ENCODE measurements at regions not wholly inside any gene's neighbourhood (a gene's known extent, or its start where the extent isn't known, plus 50 kb on each side); places are given as distances from the start of the nearest gene placed in this dataset.

DNA sequence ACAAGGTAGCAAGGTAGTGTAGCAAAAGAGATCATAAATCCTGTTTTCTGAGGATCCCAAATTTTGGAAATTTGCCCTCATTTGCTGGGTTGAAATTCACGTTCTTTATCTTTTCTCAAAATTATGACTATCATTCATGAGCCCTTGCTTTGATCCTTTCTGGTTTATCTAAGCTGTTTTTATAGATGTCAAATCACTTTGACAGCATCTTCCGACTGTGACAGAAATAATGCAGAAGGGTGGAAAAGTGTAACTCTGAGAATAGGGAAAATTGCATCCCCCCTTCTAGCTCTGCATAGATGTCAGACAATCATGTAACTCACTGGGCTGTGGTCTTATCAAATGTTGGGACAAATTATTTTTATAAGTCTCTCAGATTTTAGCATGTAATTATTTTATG lies 550.1 kb downstream of the OMA1 start:
- no peaks in the 10 kb centered on the region for H4K20me1 ChIP-seq (ENCODE audit: insufficient read depth)
- no peak overlapping the region for H2AFZ ChIP-seq (ENCODE audit: low read depth, low read length, poor library complexity, severe bottlenecking)
- intact Hi-C loops (cut with micrococcal nuclease) = no loop called here
- no peak overlapping the region for H3K4me3 ChIP-seq (replicated peaks in 1 of 2; ENCODE audit: low read depth in 1 of 2, low read length in 2 of 2)
- no peak overlapping the region for H3K27ac ChIP-seq (ENCODE audit: low read depth, low read length)
- peaks cover 19% of the 10 kb centered on the region for H3K27me3 ChIP-seq (ENCODE audit: insufficient read depth, low read length)
- TF ChIP-seq, protein P1, sequence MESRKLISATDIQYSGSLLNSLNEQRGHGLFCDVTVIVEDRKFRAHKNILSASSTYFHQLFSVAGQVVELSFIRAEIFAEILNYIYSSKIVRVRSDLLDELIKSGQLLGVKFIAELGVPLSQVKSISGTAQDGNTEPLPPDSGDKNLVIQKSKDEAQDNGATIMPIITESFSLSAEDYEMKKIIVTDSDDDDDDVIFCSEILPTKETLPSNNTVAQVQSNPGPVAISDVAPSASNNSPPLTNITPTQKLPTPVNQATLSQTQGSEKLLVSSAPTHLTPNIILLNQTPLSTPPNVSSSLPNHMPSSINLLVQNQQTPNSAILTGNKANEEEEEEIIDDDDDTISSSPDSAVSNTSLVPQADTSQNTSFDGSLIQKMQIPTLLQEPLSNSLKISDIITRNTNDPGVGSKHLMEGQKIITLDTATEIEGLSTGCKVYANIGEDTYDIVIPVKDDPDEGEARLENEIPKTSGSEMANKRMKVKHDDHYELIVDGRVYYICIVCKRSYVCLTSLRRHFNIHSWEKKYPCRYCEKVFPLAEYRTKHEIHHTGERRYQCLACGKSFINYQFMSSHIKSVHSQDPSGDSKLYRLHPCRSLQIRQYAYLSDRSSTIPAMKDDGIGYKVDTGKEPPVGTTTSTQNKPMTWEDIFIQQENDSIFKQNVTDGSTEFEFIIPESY (IDR thresholded peaks at IDR 0.05; ENCODE audit: extremely low read depth, insufficient replicate concordance, low read length) = no peak
- TF ChIP-seq YY1 (IDR thresholded peaks at IDR 0.05; ENCODE audit: extremely low read depth, insufficient replicate concordance, low read depth, low read length) (no peak), SIN3A (IDR thresholded peaks at IDR 0.05; ENCODE audit: low read depth) (no peak), FOSL1 (IDR thresholded peaks at IDR 0.05; ENCODE audit: low read depth) (no peak), POLR2AphosphoS5 (IDR thresholded peaks at IDR 0.05; ENCODE audit: low read depth, low read length) (no peak), RAD21 (IDR thresholded peaks at IDR 0.05; ENCODE audit: low read depth) (no peak), SRF (IDR thresholded peaks at IDR 0.05; ENCODE audit: low read depth) (no peak), ELF1 (IDR thresholded peaks at IDR 0.05; ENCODE audit: borderline replicate concordance, low read depth) (no peak), EZH2phosphoT487 (IDR thresholded peaks at IDR 0.05; ENCODE audit: borderline replicate concordance) (no peak), POLR2A (IDR thresholded peaks at IDR 0.05; ENCODE audit: borderline replicate concordance, extremely low read depth, insufficient read depth, insufficient read length) (no peak)
- TF ChIP-seq, protein P2, sequence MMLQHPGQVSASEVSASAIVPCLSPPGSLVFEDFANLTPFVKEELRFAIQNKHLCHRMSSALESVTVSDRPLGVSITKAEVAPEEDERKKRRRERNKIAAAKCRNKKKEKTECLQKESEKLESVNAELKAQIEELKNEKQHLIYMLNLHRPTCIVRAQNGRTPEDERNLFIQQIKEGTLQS (IDR thresholded peaks at IDR 0.05) = no peak
- TF ChIP-seq, protein P3, sequence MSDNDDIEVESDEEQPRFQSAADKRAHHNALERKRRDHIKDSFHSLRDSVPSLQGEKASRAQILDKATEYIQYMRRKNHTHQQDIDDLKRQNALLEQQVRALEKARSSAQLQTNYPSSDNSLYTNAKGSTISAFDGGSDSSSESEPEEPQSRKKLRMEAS (IDR thresholded peaks at IDR 0.05) = no peak
- no peak overlapping the region for H3K4me2 ChIP-seq (ENCODE audit: low read length)
- no peak for ATAC-seq
- no peaks in the 10 kb centered on the region for H3K9me3 ChIP-seq (ENCODE audit: control insufficient read depth in 1 of 2, insufficient read depth in 1 of 2, low read depth in 1 of 2, low read length in 2 of 2)
- POLR2A ChIA-PET = no interaction called here
- H3K9me2 ChIP-seq (ENCODE audit: insufficient read depth) = no peaks in the 10 kb centered on the region
- H3K79me2 ChIP-seq (ENCODE audit: insufficient read depth, low read length) = no peaks in the 10 kb centered on the region
- no TSS peak for BruUV-seq (replicated peaks)
- no peaks in the 10 kb centered on the region for H3K4me1 ChIP-seq (ENCODE audit: control insufficient read depth in 1 of 2, insufficient read depth in 2 of 2, low read length in 2 of 2)
- RAD21 ChIA-PET (ENCODE audit: low non-redundant PET in 1 of 2, low total read pairs in 2 of 2, uncharacterized antibody in 2 of 2, unreplicated experiment in 2 of 2) = no interaction called here
- no peak for DNase-seq (ENCODE audit: low read depth, low spot score)
- no peaks in the 10 kb centered on the region for H3K36me3 ChIP-seq (ENCODE audit: control insufficient read depth in 1 of 2, insufficient read depth in 2 of 2, low read length in 2 of 2)
- CTCF ChIA-PET = no interaction called here
- H3K9ac ChIP-seq (ENCODE audit: low read length) = no peak overlapping the region
